HCEC 1CT (cell line): ENCODE measurements at regions not wholly inside any gene's neighbourhood (a gene's known extent, or its start where the extent isn't known, plus 50 kb on each side); places are given as distances from the start of the nearest gene placed in this dataset.

Experiments used
- DNase-seq: peaks from one replicate; pipeline ENCODE4 v3.0.0-alpha.2; 2017

DNA sequence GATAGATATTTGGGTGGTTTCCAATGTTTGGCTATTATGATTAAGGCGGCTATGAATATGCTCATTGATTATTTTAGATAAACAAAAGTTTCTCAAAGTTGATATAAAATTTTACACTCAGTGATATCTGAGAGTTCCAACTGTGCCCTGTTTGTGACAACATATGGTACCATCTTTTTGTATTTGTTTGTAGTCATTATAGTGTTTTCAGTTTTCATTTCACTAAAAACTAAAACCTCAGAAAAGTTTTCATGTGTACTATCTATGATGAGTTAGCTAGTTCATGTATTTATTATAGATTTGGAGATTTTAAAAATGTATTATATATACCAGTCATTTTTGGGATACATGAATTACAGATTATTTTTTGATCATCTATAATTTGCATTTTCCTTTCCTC, 1111.4 kb downstream of the CDH18 start:
- no peak for DNase-seq

DNA sequence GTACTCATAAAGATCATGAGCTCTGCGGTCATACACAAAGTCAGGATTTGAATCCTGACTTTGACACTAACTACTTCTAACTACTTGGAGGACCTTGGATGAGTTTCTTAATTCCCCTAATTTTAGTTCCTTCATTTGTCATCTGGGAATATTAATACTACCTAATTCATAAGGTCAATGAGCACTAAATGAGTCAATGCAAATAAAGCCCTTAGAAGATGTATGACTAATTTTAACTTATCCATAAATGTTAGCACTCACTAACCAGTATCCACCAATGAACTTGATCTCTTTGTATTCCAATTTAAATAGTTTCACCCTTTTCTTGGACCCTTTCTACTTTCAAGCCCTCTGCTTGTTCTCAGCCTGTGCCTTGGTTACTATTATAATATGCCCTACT, 1106.4 kb downstream of the CDH18 start:
- peak; percentile 25 for DNase-seq

DNA sequence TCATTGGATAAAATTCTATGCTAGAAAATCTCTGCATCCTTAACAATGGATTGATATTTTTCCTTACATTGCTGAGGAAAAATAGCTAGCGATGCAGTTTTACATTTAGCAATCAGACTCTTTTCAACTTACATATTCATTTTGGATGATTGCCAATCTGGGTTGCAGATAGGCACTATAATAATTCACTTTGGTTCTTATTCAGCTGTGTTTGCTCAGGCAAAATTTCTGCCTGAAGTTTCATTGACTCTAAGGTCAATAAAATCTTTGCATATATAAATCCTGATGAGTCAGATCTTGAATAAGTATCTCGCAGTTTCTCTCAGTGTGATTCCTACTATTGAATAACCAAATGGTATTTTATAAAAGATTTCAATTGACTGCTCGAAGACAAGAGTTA, 1105.8 kb downstream of the CDH18 start:
- no peak for DNase-seq

DNA sequence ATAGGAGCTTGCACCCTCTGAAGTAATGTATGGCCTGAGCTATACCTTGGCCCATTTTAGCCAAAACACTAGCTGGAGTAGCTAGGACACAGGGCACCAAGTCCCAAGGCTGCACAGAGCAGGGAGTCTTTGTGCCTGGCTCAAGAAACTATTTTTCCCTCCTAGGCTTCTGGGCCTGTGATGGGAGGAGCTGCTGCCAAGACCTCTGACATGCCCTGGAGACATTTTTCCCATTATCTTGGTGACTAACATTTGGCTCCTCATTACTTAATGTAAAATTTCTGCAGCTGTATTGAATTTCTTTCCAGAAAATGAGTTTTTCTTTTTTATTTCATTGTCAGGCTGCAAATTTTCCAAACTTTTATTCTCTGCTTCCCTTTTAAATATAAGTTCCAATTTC, 1099.2 kb downstream of the CDH18 start:
- DNase-seq, result no peak

DNA sequence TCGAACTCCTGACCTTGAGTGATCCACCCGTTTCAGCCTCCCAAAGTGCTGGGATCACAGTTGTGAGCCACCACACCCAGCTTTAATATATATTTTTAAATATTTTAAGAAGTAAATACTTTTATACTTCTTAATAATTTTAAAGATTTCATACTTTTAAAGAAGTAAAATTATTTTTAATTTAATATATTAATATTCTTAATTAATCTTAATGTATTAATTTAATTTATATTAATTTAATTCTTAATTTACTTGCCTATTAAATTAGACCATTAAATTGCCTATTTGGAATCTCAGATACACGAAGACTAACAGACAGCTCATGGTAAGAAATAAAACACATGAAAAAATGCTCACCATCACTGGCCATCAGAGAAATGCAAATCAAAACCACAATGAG, 1087.4 kb downstream of the CDH18 start:
- no peak for DNase-seq

DNA sequence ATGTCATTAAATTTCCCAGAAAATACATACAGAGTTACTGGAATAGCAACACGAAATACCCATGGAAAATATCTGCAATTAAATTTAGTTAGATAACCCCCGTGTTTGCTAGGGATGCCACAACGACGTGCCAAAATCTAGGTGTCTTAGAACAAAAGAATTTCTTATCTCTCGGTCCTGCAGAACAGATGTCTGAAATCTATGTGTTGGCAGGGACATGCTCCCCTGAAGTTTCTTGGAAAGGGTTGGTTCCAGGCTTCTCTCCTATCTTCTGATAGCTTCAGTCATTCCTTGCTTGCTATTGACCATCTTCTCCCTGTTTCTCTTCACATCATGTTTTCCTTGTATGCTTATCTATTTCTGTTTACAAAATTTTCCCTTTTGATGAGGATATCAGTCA, 1067.0 kb downstream of the CDH18 start:
- no peak for DNase-seq

DNA sequence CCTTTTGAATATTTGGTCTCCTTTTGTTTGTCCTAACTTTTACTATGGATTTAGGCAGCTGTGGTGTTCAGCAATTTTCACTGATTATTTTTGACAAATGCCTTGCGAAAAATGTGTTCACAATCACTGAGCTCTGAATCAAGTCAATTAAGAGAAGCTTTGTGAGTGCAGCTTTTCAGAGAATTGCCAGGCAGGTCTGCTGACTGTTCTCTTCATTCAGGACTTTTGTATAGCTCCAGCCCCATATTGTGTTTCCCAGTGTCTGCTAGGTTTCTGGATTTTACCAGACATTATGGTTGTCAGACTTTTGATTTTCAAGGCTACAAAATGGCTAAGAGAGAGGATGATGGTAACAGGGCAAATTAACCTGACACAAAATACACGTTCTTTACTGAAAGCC, 1055.9 kb downstream of the CDH18 start:
- no peak for DNase-seq

DNA sequence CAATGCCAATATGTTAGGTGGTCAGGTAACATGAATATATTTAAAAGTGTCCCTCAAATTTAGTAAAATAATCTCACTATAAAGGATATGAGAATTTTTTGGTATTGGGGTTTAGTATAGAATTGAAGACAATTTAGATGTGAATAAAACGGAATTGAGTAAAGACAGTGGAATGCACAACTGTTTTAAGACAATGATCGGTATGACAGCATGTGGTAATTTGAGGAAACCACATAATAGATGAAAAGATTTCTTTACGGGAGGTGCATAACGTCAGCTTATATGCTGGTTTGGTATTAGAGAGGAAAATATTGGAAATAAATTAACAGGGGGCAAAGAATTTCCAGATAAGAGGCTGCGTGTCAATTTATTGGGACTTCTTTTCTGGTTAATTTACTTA, 1043.2 kb downstream of the CDH18 start:
- DNase-seq, result peak; percentile 58

DNA sequence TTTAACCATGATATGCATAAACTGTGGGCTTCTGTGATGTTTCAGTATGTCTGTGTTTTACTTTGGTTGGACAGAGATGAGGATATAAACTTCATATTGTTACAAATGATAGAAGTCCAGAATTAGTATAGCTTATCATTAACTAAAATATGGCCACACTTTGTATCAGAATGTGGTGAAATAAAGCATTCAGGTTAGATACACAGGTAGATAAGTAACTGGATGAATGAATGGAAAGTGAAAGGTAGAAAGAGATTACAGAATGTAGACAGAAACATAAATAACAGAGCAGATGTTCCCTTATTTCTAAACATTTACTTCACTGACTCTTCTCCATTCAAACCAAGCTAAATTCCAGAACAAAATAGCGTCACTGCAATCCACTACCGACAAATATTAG, 1033.8 kb downstream of the CDH18 start:
- no peak for DNase-seq

DNA sequence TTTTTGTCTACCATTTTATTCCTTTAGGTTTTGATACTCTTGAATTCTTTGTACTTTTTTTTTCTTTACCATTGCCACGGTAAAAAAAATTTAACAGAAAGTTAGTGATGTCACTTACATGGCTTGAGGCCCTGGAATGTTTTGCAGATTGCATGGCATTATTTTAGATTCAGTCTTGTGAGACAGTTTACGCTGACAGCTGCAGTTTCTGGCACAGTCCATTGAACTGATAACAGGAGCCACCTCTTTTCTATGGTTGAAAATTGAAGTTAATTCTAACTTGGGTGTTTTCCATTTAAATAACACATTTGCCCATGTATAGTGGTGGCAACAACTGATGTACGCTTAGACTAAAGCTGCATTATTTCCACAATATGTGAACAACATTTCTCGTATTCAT, 1028.5 kb downstream of the CDH18 start:
- no peak for DNase-seq

DNA sequence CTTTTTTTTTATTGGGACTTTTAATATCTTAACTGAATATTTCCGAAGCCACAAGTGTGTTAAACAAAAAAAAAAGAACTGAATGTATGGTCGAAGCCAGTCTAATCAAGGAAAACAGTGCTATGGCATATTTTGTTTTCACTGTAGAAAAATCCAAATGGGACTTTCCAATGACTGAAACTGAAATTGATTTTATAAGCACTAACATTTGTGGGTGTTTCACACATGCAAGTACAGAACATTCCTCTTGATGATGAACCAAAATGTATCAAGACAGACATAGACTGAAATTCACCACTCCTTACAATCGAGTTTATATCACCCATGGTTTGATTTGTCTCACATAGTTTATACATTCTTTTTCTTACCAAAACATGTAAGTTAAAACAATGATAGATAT, 1026.8 kb downstream of the CDH18 start:
- no peak for DNase-seq

DNA sequence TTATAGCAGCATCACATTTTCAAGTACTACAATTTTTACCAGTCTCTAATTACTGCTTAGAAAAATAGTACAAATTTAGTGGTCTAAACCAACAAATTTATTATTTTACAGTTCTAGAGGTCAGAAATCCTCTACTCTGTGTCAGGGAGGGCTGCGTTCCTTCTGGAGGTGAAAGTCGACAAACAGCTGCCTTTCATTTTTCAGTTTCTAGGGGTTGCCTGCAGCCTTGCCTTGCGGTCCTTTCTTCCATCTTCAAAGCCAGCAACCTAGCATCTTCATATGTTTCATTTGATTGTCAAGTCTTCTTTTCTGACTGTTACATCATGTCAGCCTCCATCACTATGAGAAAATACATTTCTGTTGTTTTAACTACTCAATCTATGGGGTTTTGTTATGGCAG, 1022.1 kb downstream of the CDH18 start:
- DNase-seq, result no peak

DNA sequence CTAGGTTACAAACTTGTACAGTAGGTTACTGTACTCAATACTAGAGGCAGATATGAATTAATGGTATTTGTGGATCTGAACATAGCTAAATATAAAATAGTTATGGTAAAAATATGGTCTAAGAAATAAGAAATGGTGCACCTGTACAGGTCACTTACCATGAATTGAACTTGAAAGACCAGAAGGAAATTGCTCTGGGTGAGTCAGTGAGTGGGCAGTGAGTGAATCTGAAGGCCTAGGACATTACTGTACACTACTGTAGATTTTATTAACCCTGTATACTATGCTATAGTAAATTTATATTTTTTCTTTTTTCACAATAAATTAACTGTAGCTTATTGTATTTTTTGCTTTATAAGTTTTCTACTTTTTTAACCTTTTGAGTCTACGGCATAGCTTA, 1020.4 kb downstream of the CDH18 start:
- no peak for DNase-seq

DNA sequence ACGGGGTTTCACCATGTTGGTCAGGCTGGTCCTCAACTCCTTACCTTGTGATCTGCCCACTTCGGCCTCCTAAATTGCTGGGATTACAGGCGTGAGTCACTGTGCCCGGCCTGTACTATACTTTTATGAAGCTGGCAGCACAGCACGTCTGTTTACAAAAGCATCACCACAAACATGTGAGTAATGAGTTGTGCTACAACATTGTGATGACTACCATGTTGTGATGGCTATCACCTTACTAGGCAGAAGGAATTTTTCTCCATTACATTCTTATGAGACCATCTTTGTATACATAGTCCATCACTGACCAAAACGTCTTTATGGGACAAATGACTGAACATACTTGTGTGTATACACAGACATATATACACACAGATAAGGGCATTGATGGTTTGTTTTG, 1019.0 kb downstream of the CDH18 start:
- peak; percentile 78 for DNase-seq

DNA sequence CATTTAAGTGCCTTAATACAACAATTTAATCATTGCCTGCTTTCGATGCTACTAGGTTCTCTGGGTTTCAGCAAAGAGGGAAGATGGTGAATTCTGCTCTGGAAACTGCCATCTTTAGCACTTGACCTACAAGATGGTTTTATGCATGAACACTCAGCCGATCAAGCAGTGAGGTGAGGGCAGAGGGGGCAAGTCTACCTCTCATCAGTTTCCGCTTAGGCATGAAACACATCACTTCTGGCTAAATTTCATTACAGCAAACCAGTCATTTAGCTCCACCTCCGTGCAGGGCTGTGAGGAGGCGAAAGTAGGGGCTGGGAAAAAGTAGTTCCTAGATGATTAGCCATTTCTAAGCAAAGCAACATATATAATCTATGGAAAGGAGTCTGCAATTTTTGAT, 1018.0 kb downstream of the CDH18 start:
- DNase-seq, result no peak

DNA sequence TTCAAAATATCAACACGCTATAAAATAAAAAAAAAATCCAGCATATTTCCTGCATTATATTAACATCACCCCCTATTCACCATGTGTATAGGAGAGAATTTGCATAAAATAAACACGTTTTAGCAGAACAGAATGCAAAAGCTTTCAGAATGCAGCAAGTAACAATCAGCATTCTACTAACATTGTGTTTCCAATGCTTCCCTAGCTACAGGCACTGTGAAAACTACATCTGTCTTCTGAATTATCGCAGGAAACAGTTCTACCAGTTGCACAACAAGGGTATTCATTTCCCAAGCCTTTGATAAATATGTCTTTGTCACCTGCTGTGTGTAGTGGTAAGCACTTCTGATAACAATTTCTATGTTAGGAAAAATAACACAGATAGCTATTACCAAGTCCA, 1015.8 kb downstream of the CDH18 start:
- no peak for DNase-seq

DNA sequence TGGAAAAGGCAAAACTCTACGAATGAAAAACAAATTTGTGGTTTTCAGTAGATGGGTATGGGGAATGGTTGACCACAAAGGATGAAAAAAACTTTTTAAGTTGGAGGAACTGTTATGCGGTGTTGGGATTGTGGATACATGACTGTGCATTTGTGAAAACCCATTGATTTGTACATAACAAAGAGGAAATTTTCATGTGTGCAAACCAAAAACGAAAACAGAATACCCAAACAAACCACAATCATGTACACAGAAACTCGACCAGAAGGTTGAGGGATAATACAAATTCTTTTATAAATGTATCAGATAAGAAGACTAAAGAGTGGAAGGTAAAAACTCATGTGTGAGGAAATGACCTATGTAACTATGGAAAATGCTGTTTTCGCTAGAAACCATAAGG, 1012.4 kb downstream of the CDH18 start:
- no peak for DNase-seq

DNA sequence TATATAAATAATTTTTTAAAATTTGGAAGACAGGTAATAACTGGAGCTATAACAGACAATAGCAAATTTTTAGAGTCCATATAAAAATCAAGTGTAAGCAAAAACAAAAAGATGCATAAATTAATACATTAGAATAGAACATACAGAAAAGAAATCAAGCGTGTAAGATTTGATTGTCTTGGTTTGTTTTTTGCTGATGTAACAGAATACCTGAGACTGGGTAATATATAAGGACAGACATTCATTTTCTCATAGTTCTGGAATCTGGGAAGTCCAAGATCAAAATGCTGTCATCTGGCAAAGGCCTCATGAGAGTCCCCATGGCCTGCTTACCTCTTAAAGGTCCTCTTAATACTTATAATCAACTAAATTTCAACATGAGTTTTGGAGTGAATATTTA, 1010.1 kb downstream of the CDH18 start:
- DNase-seq, result no peak

DNA sequence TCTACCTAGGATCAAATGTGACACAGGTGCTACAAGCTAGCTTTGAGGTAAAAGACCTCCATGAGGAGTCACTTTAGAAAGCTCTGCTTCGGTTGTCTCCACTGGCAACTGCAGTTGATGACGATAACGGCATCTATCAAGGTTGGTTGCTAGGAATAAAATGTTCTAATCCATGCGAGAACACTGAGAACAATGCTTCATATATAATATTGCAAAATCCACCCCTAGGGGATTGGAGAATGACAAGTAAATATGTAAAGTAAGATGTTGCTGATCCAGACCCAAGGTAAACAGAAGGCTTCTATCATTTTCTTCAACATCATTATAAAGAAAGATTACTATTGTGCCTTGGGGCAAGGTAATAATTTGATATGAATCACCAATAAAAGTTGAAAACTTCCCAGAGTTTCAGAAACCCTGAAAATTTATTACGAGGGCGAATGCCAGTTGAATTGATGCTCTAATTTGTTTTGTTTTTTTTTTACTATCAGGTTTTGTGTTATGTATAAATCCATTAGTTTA, 1003.4 kb downstream of the CDH18 start:
- DNase-seq, result no peak

DNA sequence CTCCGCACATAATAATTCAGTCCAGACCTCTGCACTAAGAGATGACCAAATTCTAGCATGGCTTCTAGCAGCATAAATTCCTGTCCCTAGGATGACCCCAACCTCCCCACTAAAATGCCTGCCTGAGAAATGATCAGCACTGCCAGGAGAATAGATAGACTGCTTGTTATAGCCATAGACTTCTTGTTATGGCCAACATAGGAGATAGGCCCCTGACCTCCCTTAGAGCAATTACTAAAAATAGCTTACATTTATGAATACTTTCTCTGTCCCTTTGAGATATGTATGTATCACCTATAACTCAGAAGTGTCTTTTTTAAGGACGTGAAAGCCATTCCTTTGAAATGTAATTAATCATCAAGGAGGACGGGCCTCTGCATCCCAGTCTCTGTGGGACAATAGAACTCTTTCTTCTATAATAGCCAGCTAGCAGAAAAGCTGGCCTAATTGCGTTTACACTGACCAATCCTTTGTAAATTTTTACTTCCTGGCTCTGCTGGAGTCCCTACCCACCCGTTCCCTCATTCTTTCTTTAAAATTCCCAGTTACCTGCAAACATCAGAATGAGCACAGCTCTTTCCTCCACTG, 1002.7 kb downstream of the CDH18 start:
- no peak for DNase-seq

DNA sequence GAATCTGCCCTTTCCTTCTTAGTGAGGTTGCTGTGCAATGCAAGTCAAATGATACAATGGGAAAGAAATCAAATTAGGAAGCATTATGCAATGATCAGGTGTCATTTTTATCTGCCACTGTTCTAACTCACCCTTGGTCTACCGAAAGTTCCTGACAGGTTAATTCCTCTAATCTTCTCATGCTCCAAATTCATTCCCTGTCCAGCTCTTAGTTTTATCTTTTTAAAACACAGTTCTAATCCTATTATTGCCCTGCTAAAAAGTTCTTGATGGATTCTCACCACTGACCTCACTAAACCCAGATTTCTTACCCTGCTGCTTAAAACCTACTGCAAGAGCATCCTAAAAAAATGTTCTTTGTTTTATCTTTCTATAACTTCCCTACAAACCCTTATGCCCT, 1000.9 kb downstream of the CDH18 start:
- no peak for DNase-seq

DNA sequence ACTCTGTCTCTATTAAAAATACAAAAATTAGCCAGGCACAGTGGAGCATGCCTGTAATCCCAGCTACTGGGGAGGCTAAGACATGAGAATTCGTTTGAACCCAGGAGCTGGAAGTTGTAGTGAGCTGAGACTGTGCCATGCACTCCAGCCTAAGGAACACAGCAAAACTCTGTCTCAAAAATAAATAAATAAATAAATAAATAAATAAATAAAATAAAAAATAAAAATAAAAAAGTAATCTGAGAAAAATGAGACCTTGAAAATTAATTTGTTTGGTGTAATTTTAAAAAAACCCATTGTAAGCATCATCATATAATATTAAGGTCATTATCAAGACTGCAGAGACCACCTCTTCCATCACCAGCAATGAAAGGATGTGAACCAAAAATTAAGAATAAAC, 997.1 kb downstream of the CDH18 start:
- no peak for DNase-seq

DNA sequence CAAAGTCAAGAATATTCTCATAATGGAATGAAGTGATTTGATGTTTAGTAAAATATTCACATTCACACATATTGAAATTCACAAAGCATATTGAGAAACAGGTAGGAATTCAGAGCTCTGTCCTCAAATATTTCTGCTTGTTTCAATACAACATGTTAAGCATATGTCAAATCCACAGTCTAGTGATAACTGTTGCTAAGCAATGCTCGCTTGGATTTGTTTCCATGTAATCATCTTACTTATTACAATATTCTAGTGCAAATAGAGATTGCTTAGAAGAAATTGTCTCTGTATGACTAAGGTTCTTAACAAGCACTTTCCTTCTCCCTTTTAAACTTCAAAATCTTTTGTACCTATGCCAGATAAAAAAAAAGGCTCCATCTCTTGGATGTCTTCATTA, 995.7 kb downstream of the CDH18 start:
- DNase-seq, result no peak

DNA sequence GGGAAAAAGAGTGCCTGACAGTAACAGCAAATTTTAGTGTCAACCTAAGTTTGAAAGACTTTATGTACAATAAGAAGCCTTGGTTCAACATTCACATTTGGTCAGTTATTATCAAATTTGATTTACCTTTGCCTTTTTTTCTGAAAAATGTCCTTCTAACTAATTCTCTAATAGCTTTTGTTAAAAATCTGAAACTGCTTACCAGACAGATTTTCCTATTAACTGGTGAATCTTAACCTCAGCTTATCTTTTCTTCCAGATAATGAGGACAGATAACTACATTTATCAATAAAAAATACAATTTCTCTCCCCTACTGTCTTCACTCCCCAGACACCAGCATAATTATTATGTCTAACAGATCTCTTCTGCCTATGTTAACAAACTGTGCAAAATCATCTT, 988.5 kb downstream of the CDH18 start:
- no peak for DNase-seq

DNA sequence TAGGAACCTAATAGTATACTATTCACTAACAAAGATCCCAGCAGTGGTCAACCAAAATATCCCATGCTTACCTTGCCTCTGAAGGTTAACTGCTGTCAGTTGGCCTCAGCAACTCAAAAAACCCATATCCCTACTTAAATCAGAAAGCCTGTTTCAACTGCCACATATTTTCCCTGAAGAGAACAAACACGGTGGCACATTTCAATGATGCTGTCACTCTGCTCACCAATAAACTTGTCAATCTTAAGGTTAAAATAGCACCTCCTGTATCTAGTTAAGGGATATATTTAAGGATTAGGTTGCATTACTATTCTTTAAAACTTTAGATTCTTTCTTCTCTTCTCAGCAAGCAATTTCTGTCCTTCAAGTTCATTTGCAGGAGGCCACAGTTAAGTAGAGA, 986.9 kb downstream of the CDH18 start:
- no peak for DNase-seq

DNA sequence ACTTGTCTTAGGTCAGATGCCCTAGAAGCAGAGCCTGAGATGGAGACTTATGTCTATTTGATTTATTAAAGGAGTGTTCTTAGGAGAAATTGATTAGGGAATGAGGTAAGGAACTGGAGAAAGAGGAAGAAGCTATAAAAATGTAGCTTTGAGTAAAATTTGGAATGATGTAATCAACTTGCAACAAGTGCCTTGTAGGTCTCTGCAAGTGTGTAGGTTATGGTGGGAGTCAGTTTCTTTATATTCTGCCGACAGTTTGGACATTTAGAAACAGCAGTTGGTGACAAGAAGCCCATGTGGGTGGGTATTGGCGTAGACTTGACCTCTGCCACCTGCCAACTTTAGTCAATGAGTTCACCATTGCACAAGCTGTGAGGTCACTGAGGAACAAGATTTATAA, 986.5 kb downstream of the CDH18 start:
- DNase-seq, result no peak
